K562 (cell line): ENCODE measurements at regions not wholly inside any gene's neighbourhood (a gene's known extent, or its start where the extent isn't known, plus 50 kb on each side); places are given as distances from the start of the nearest gene placed in this dataset.

Experiments used
- ATF7 ChIP-seq: fragments of 450-650 bp; IDR thresholded peaks from 2 replicates; pipeline ENCODE4 v1.7.1; 2014; ENCODE audit warnings: mild to moderate bottlenecking, moderate library complexity
- CBX8 ChIP-seq: fragments of 200-600 bp; sonication (generic); IDR thresholded peaks from 2 replicates; pipeline ENCODE4 v1.6.1; 2012; ENCODE audit warnings: borderline replicate concordance, mixed run types, low read depth, mild to moderate bottlenecking, moderate library complexity, mixed read lengths, low read length, control low read depth, inconsistent platforms; ENCODE audit not compliant: poor library complexity, severe bottlenecking; ENCODE audit errors: extremely low read depth
- CHCHD3 ChIP-seq: fragments of 250-450 bp; sonication (Bioruptor Pico); IDR thresholded peaks from 2 replicates; pipeline ENCODE4 v2.1.2; 2022; ENCODE audit warnings: mild to moderate bottlenecking
- E2F3 ChIP-seq: fragments of 250-450 bp; sonication (Bioruptor Pico); IDR thresholded peaks from 2 replicates; pipeline ENCODE4 v1.4.0; 2020; ENCODE audit warnings: mild to moderate bottlenecking
- E2F6 ChIP-seq, 2 experiments: IDR thresholded peaks; 2 replicates each; pipeline ENCODE4 v1.6.1; 2011; ENCODE audit warnings: borderline replicate concordance in 1 of 2, control low read depth in 1 of 2, low read depth in 1 of 2, low read length in 1 of 2, mild to moderate bottlenecking in 1 of 2, mixed read lengths in 1 of 2, moderate library complexity in 1 of 2; ENCODE audit not compliant: insufficient read depth in 1 of 2, insufficient read length in 1 of 2, poor library complexity in 1 of 2, severe bottlenecking in 1 of 2; ENCODE audit errors: extremely low read depth in 1 of 2
- FOS ChIP-seq: IDR thresholded peaks from 3 replicates; pipeline ENCODE4 v1.6.1; 2011; ENCODE audit not compliant: insufficient read length; ENCODE audit errors: extremely low read depth
- FOXK2 ChIP-seq, 2 experiments: fragments of 450-650 bp; IDR thresholded peaks in 1 of 2; conservative IDR thresholded peaks in 1 of 2; 2 replicates each; pipeline ENCODE4 v1.6.1; 2016; ENCODE audit warnings: low read depth in 2 of 2, mild to moderate bottlenecking in 1 of 2
- GTF2E2 ChIP-seq: fragments of 200-800 bp; sonication (Bioruptor generic); IDR thresholded peaks from 2 replicates; pipeline ENCODE4 v1.6.1; 2016; ENCODE audit warnings: missing genetic modification characterization, missing compliant biosample characterization
- GTF3C2 ChIP-seq: IDR thresholded peaks from 3 replicates; pipeline ENCODE4 v1.6.1; 2011; ENCODE audit warnings: borderline replicate concordance, mild to moderate bottlenecking, moderate library complexity; ENCODE audit not compliant: insufficient read length; ENCODE audit errors: extremely low read depth
- KAT2B ChIP-seq: IDR thresholded peaks from one replicate; pipeline ENCODE4 v1.6.1; 2012; ENCODE audit warnings: low read depth, mild to moderate bottlenecking, control low read depth, inconsistent platforms, low read length, moderate library complexity
- KLF16 ChIP-seq: IDR thresholded peaks from 2 replicates; pipeline ENCODE4 v1.6.1; 2016; ENCODE audit warnings: antibody characterized with exemption
- SMC3 ChIP-seq: conservative IDR thresholded peaks from 2 replicates; pipeline ENCODE4 v1.6.1; 2011; ENCODE audit warnings: low read depth, low read length, improper control_type of control experiment; ENCODE audit not compliant: insufficient read depth
- TCF15 ChIP-seq: fragments of 250-450 bp; sonication (Bioruptor Pico); IDR thresholded peaks from 2 replicates; pipeline ENCODE4 v1.8.0; 2022; ENCODE audit warnings: moderate library complexity, mild to moderate bottlenecking, inconsistent platforms
- TEAD2 ChIP-seq: fragments of 450-650 bp; IDR thresholded peaks from 2 replicates; pipeline ENCODE4 v1.6.1; 2016; ENCODE audit warnings: missing genetic modification characterization, control low read depth, missing compliant biosample characterization
- ZNF395 ChIP-seq: fragments of 200-800 bp; sonication (Bioruptor generic); IDR thresholded peaks from 2 replicates; pipeline ENCODE4 v1.6.1; 2017; ENCODE audit warnings: missing genetic modification characterization, missing compliant biosample characterization
- ZNF583 ChIP-seq: fragments of 250-450 bp; sonication (Bioruptor Pico); IDR thresholded peaks from 2 replicates; pipeline ENCODE4 v1.4.0; 2020
- ZNF584 ChIP-seq: fragments of 200-800 bp; sonication (Bioruptor generic); IDR thresholded peaks from 2 replicates; pipeline ENCODE4 v1.6.1; 2016; ENCODE audit warnings: low read depth, mild to moderate bottlenecking, missing genetic modification characterization, missing compliant biosample characterization
- ZNF639 ChIP-seq, 2 experiments: fragments of 200-800 bp in 1 of 2; sonication (Bioruptor generic) in 1 of 2; sonication (generic) in 1 of 2; formaldehyde crosslinking in 1 of 2; IDR thresholded peaks in 1 of 2; conservative IDR thresholded peaks in 1 of 2; 2 replicates each; pipeline versions ENCODE4 v1.5.0 to v1.6.1; 2016 to 2020; ENCODE audit warnings: missing compliant biosample characterization in 1 of 2, missing genetic modification characterization in 1 of 2, missing genetic modification reagents in 1 of 2
- ZNF644 ChIP-seq: fragments of 200-800 bp; sonication (Bioruptor generic); IDR thresholded peaks from 2 replicates; pipeline ENCODE4 v1.6.1; 2016; ENCODE audit warnings: low read depth, missing genetic modification characterization, missing compliant biosample characterization
- ZSCAN29 ChIP-seq: fragments of 450-650 bp; IDR thresholded peaks from 2 replicates; pipeline ENCODE4 v1.6.1; 2017

GRCh38 chr7:106756884-106757283 is 95.9 kb upstream of the CCDC71L start (continued):
- TF ChIP-seq GTF3C2 (no peak), SMC3 (no peak), E2F3 (CRISPR knock-in tag) (peak; percentile 48; the same call in 1 of the 2 replicates), KLF16 (no peak), TEAD2 (tag) (peak; percentile 8; the same call in 1 of the 2 replicates), ZNF395 (peak; percentile 71; the same call in 1 of the 2 replicates), GTF2E2 (peak; percentile 70; the same call in 1 of the 2 replicates), FOXK2 (conservative IDR thresholded peaks at IDR 0.05 in 1 of 2, IDR thresholded peaks at IDR 0.05 in 1 of 2; ENCODE audit: low read depth in 2 of 2) (peak; percentile 41 to 50; a peak in 2 of 4 replicates), FOS (no peak), ZNF584 (CRISPR knock-in tag) (0 out of 2 replicates have a peak, but pooled peaks have one; percentile 60), E2F6 (IDR thresholded peaks at IDR 0.05; ENCODE audit: borderline replicate concordance in 1 of 2, extremely low read depth in 1 of 2, insufficient read depth in 1 of 2, insufficient read length in 1 of 2, low read depth in 1 of 2, low read length in 1 of 2, poor library complexity in 1 of 2, severe bottlenecking in 1 of 2) (no peak), ATF7 (0 out of 2 replicates have a peak, but pooled peaks have one; percentile 26), KAT2B (no peak), ZSCAN29 (no peak), ZNF644 (tag) (peak; percentile 81), ZNF639 (CRISPR knock-in tag; conservative IDR thresholded peaks at IDR 0.05 in 1 of 2, IDR thresholded peaks at IDR 0.05 in 1 of 2) (peak in 1 of 2 experiments; percentile 71; a peak in 2 of 4 replicates), CBX8 (no peak), ZNF583 (peak; percentile 43; the same call in 1 of the 2 replicates), CHCHD3 (no peak), TCF15 (CRISPR knock-in tag) (no peak)
